ENCODE measurements at regions not wholly inside any gene's neighbourhood (a gene's known extent, or its start where the extent isn't known, plus 50 kb on each side); places are given as distances from the start of the nearest gene placed in this dataset.

GRCh38 chr10:59063491-59063890 is 113.0 kb upstream of the PHYHIPL start:
- TF ChIP-seq MYC (IDR thresholded peaks at IDR 0.05; ENCODE audit: low read depth, low read length) (no peak), GATA2 (IDR thresholded peaks at IDR 0.05; ENCODE audit: insufficient read depth, insufficient read length, low read depth, low read length) (no peak), POLR2A (IDR thresholded peaks at IDR 0.05; ENCODE audit: low read depth, low read length) (no peak), CTCF (IDR thresholded peaks at IDR 0.05; ENCODE audit: extremely low read depth in 1 of 2, insufficient read depth in 1 of 2, low read depth in 1 of 2, low read length in 2 of 2) (no peak), EZH2 (IDR thresholded peaks at IDR 0.05; ENCODE audit: borderline replicate concordance, low read depth, low read length, severe bottlenecking) (no peak), JUN (IDR thresholded peaks at IDR 0.05; ENCODE audit: borderline replicate concordance, insufficient read depth, insufficient read length, low read depth) (no peak), POLR2AphosphoS5 (IDR thresholded peaks at IDR 0.05; ENCODE audit: insufficient read depth, low read depth, low read length) (no peak), FOS (IDR thresholded peaks at IDR 0.05; ENCODE audit: borderline replicate concordance, insufficient read depth, low read length) (no peak), MAX (IDR thresholded peaks at IDR 0.05; ENCODE audit: insufficient read depth, insufficient read length) (no peak)
- H3K4me2 ChIP-seq (ENCODE audit: insufficient read depth, low read length), result no peak overlapping the region
- no peaks in the 10 kb centered on the region for H3K79me2 ChIP-seq (ENCODE audit: control insufficient read depth, insufficient read depth, low read length)
- H2AFZ ChIP-seq (ENCODE audit: low read depth, low read length), result no peak overlapping the region
- DNase-seq (ENCODE audit: low read depth, low spot score) (no peak), FAIRE-seq (no peak)
- intact Hi-C loops (cut with micrococcal nuclease) (no loop called here), dilution Hi-C loops (cut with MboI; ENCODE audit: extremely low pct_ligation_motif_present, low sequenced_read_pairs) (no loop called here)
- no peaks in the 10 kb centered on the region for H3K36me3 ChIP-seq (ENCODE audit: control insufficient read depth in 2 of 2, extremely low read depth in 1 of 2, insufficient read depth in 2 of 2, low read length in 2 of 2)
- no peak overlapping the region for H3K27ac ChIP-seq (ENCODE audit: insufficient read depth, low read depth, low read length)
- H4K20me1 ChIP-seq (replicated peaks; ENCODE audit: control insufficient read depth, extremely low read depth, insufficient read depth, low read length), result no peaks in the 10 kb centered on the region
- ChIA-PET CTCF (no interaction called here), POLR2A (no interaction called here)
- H3K9ac ChIP-seq (replicated peaks; ENCODE audit: extremely low read depth, insufficient read depth, low read length), result no peak overlapping the region
- BruUV-seq (replicated peaks), result no TSS peak
- H3K9me1 ChIP-seq (replicated peaks; ENCODE audit: control insufficient read depth, extremely low read depth, insufficient read depth, low read length), result no peaks in the 10 kb centered on the region
- H3K9me3 ChIP-seq (replicated peaks; ENCODE audit: control insufficient read depth, insufficient read depth, low read length), result no peaks in the 10 kb centered on the region
- no peaks in the 10 kb centered on the region for H3K4me1 ChIP-seq (ENCODE audit: control insufficient read depth, extremely low read depth, insufficient read depth, low read length)
- no peaks in the 10 kb centered on the region for H3K27me3 ChIP-seq (ENCODE audit: control insufficient read depth in 2 of 2, insufficient read depth in 2 of 2, low read length in 2 of 2)
- H3K4me3 ChIP-seq (replicated peaks in 1 of 3; ENCODE audit: insufficient read depth in 1 of 3, low read depth in 1 of 3, low read length in 3 of 3), result no peak overlapping the region

Measured in endothelial cell of umbilical vein (primary cell).